IMR-90 (cell line): ENCODE measurements at regions not wholly inside any gene's neighbourhood (a gene's known extent, or its start where the extent isn't known, plus 50 kb on each side); places are given as distances from the start of the nearest gene placed in this dataset.

Source experiments
- CEBPB ChIP-seq: IDR thresholded peaks from 2 replicates; pipeline ENCODE4 v1.6.1; 2012; ENCODE audit warnings: low read depth, low read length, improper control_type of control experiment
- CHD1 ChIP-seq: IDR thresholded peaks from 2 replicates; pipeline ENCODE4 v1.6.1; 2012; ENCODE audit warnings: low read depth, low read length, improper control_type of control experiment
- ELK1 ChIP-seq: fragments of 150-350 bp; IDR thresholded peaks from 2 replicates; pipeline ENCODE4 v1.6.1; 2016; ENCODE audit warnings: low read depth, mild to moderate bottlenecking, low read length, moderate library complexity, borderline replicate concordance
- FOS ChIP-seq: fragments of 150-350 bp; IDR thresholded peaks from 2 replicates; pipeline ENCODE4 v1.6.1; 2016; ENCODE audit warnings: low read depth, low read length
- MXI1 ChIP-seq: IDR thresholded peaks from 2 replicates; pipeline ENCODE4 v1.6.1; 2012; ENCODE audit warnings: low read depth, mild to moderate bottlenecking, low read length, moderate library complexity, borderline replicate concordance
- POLR2A ChIP-seq: IDR thresholded peaks from 2 replicates; pipeline ENCODE4 v1.6.1; 2012; ENCODE audit warnings: mild to moderate bottlenecking, low read depth, low read length
- RAD21 ChIP-seq: IDR thresholded peaks from 2 replicates; pipeline ENCODE4 v1.6.1; 2012; ENCODE audit warnings: low read length, improper control_type of control experiment
- RCOR1 ChIP-seq: IDR thresholded peaks from 2 replicates; pipeline ENCODE4 v1.6.1; 2012; ENCODE audit warnings: mild to moderate bottlenecking, low read length, improper control_type of control experiment; ENCODE audit not compliant: insufficient replicate concordance
- TF ChIP-seq, protein P1 (sequence below): conservative IDR thresholded peaks from 2 replicates; pipeline ENCODE4 v1.5.1; 2012; ENCODE audit warnings: mild to moderate bottlenecking, low read depth, low read length, improper control_type of control experiment
- TF ChIP-seq, protein P2 (sequence below): fragments of 150-350 bp; IDR thresholded peaks from 2 replicates; pipeline ENCODE4 v1.6.1; 2017; ENCODE audit warnings: mild to moderate bottlenecking, antibody characterized with exemption, low read length, low read depth

DNA sequence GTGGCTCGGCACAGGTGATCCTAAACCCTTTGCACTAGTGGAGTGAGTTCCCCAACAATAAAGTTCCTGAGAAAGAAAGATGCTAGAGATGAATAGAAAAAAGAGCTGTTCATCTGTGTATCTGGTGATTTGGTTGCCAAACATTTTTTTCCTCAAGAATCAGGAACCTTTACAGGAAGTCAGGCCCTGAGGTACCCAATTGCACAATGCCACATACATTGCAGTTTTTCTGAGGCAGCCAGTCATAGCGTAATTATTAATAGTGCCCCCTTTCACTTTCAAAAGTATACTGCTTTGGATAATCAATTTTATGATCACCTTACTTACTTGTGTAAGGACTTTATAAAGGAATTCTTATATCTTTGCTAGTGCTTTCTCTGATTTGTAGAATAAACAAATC lies 346.3 kb upstream of the POU3F1 start:
- TF ChIP-seq, protein P1, sequence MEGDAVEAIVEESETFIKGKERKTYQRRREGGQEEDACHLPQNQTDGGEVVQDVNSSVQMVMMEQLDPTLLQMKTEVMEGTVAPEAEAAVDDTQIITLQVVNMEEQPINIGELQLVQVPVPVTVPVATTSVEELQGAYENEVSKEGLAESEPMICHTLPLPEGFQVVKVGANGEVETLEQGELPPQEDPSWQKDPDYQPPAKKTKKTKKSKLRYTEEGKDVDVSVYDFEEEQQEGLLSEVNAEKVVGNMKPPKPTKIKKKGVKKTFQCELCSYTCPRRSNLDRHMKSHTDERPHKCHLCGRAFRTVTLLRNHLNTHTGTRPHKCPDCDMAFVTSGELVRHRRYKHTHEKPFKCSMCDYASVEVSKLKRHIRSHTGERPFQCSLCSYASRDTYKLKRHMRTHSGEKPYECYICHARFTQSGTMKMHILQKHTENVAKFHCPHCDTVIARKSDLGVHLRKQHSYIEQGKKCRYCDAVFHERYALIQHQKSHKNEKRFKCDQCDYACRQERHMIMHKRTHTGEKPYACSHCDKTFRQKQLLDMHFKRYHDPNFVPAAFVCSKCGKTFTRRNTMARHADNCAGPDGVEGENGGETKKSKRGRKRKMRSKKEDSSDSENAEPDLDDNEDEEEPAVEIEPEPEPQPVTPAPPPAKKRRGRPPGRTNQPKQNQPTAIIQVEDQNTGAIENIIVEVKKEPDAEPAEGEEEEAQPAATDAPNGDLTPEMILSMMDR, result no peak
- TF ChIP-seq POLR2A (no peak), RAD21 (no peak), CEBPB (no peak), CHD1 (no peak), RCOR1 (no peak), MXI1 (no peak), ELK1 (no peak), FOS (no peak)
- TF ChIP-seq, protein P2, sequence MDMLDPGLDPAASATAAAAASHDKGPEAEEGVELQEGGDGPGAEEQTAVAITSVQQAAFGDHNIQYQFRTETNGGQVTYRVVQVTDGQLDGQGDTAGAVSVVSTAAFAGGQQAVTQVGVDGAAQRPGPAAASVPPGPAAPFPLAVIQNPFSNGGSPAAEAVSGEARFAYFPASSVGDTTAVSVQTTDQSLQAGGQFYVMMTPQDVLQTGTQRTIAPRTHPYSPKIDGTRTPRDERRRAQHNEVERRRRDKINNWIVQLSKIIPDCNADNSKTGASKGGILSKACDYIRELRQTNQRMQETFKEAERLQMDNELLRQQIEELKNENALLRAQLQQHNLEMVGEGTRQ, result no peak
